Mesenchymal stem cell (in vitro differentiated cells and primary cell): ENCODE measurements at regions not wholly inside any gene's neighbourhood (a gene's known extent, or its start where the extent isn't known, plus 50 kb on each side); places are given as distances from the start of the nearest gene placed in this dataset.

Experiments
- DNase-seq: peaks from one replicate; pipeline ENCODE4 v3.0.0-alpha.2; 2013
- H2AFZ ChIP-seq: one replicate; pipeline ENCODE4 v1.6.1; 2013; ENCODE audit warnings: low read depth, mild to moderate bottlenecking, control low read depth, inconsistent platforms, low read length, moderate library complexity
- H2AK5ac ChIP-seq: 2 replicates; pipeline ENCODE4 v1.6.1; 2013; ENCODE audit warnings: low read length, moderate library complexity, mild to moderate bottlenecking, inconsistent platforms; ENCODE audit not compliant: severe bottlenecking
- H2BK120ac ChIP-seq: one replicate; pipeline ENCODE4 v1.6.1; 2013; ENCODE audit warnings: low read depth, mild to moderate bottlenecking, inconsistent platforms, low read length, moderate library complexity
- H2BK12ac ChIP-seq, 2 experiments: one replicate each; pipeline ENCODE4 v1.6.1; 2013; ENCODE audit warnings: inconsistent platforms in 2 of 2, low read length in 2 of 2, mild to moderate bottlenecking in 2 of 2, moderate library complexity in 2 of 2, control low read depth in 1 of 2
- H2BK15ac ChIP-seq: one replicate; pipeline ENCODE4 v1.6.1; 2013; ENCODE audit warnings: mild to moderate bottlenecking, low read depth, inconsistent platforms; ENCODE audit not compliant: poor library complexity, severe bottlenecking
- H2BK5ac ChIP-seq: 2 replicates; pipeline ENCODE4 v1.6.1; 2013; ENCODE audit warnings: low read depth, mild to moderate bottlenecking, low read length, control low read depth, inconsistent platforms; ENCODE audit not compliant: poor library complexity, severe bottlenecking
- H3K14ac ChIP-seq, 2 experiments: one replicate each; pipeline ENCODE4 v1.6.1; 2013; ENCODE audit warnings: inconsistent platforms in 2 of 2, low read length in 2 of 2, control low read depth in 1 of 2, mild to moderate bottlenecking in 1 of 2, moderate library complexity in 1 of 2
- H3K18ac ChIP-seq, 2 experiments: one replicate each; pipeline ENCODE4 v1.6.1; 2013; ENCODE audit warnings: inconsistent platforms in 2 of 2, low read length in 2 of 2, control low read depth in 1 of 2, low read depth in 1 of 2, mild to moderate bottlenecking in 1 of 2
- H3K23ac ChIP-seq, 2 experiments: one replicate each; pipeline ENCODE4 v1.6.1; 2013; ENCODE audit warnings: inconsistent platforms in 2 of 2, low read length in 2 of 2, mild to moderate bottlenecking in 2 of 2, moderate library complexity in 2 of 2, control low read depth in 1 of 2
- H3K27ac ChIP-seq: 2 replicates; pipeline ENCODE4 v1.5.1; 2013; ENCODE audit warnings: mild to moderate bottlenecking, moderate library complexity, low read length, control low read depth, inconsistent platforms; ENCODE audit not compliant: poor library complexity, severe bottlenecking
- H3K27me3 ChIP-seq, 2 experiments: 2 replicates each; pipeline versions ENCODE4 v1.6.1 to v1.7.0; 2013; ENCODE audit warnings: low read length in 2 of 2, mild to moderate bottlenecking in 2 of 2, moderate library complexity in 2 of 2, control low read depth in 1 of 2, inconsistent platforms in 1 of 2; ENCODE audit not compliant: control insufficient read depth in 1 of 2, insufficient read depth in 1 of 2
- H3K36me3 ChIP-seq, 2 experiments: 2 replicates each; pipeline versions ENCODE4 v1.6.1 to v1.7.0; 2013; ENCODE audit warnings: low read length in 2 of 2, control low read depth in 1 of 2, inconsistent platforms in 1 of 2, low read depth in 1 of 2, mild to moderate bottlenecking in 1 of 2; ENCODE audit not compliant: insufficient read depth in 2 of 2, control insufficient read depth in 1 of 2
- H3K4ac ChIP-seq, 2 experiments: one replicate each; pipeline ENCODE4 v1.6.1; 2013; ENCODE audit warnings: inconsistent platforms in 2 of 2, low read length in 2 of 2, mild to moderate bottlenecking in 2 of 2, moderate library complexity in 2 of 2, control low read depth in 1 of 2, low read depth in 1 of 2
- H3K4me1 ChIP-seq: 2 replicates; pipeline ENCODE4 v1.6.1; 2013; ENCODE audit warnings: low read depth, low read length, control low read depth; ENCODE audit not compliant: control insufficient read depth, insufficient read depth
- H3K4me2 ChIP-seq: 2 replicates; pipeline ENCODE4 v1.6.1; 2013; ENCODE audit warnings: low read length, mild to moderate bottlenecking, inconsistent platforms; ENCODE audit not compliant: poor library complexity, severe bottlenecking
- H3K4me3 ChIP-seq, 2 experiments: 2 replicates each; pipeline versions ENCODE4 v1.5.1 to v1.7.0; 2013; ENCODE audit warnings: low read length in 2 of 2, mild to moderate bottlenecking in 2 of 2, control low read depth in 1 of 2, low read depth in 1 of 2; ENCODE audit not compliant: insufficient read depth in 1 of 2
- H3K79me1 ChIP-seq: replicated peaks from 2 replicates; pipeline ENCODE4 v1.6.1; 2013; ENCODE audit warnings: mild to moderate bottlenecking, control low read depth, low read length, inconsistent platforms; ENCODE audit not compliant: poor library complexity, severe bottlenecking
- H3K9ac ChIP-seq: 2 replicates; pipeline ENCODE4 v1.7.0; 2013; ENCODE audit warnings: mild to moderate bottlenecking, low read length, moderate library complexity
- H3K9me3 ChIP-seq: 2 replicates; pipeline ENCODE4 v1.7.0; 2013; ENCODE audit warnings: mild to moderate bottlenecking, low read length; ENCODE audit not compliant: control insufficient read depth
- H4K8ac ChIP-seq: one replicate; pipeline ENCODE4 v1.6.1; 2013; ENCODE audit warnings: inconsistent platforms, mild to moderate bottlenecking, low read length, moderate library complexity
- H4K91ac ChIP-seq: one replicate; pipeline ENCODE4 v1.6.1; 2013; ENCODE audit warnings: mild to moderate bottlenecking, low read length, inconsistent platforms
- WGBS: methylation state at CpG from one replicate; pipeline ENCODE4 v1.1.7; 2013; ENCODE audit warnings: mixed read lengths; 5-methylcytosine and 5-hydroxymethylcytosine counted together

DNA sequence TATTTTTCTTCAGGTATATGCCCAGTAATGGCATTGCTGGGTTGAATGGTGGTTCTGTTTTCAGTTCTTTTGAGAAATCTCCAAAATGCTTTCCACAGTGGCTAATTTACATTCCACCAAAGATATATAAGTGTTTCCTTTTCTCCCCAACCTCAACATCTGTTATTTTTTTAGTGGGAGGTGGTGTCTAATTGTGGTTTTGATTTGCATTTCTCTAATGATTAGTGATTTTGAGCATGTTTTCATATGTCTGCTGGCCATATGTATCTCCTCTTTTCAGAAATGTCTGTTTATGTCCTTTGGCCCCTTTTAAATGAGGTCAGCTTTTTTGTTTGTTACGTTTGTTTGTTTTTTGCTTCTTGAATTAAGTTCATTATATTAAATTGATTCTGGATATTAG, 760.2 kb downstream of the KCNA4 start:
- Histone ChIP-seq H3K36me3 (no peaks in the 10 kb centered on the region), H2BK12ac (no peak overlapping the region), H4K8ac (no peak overlapping the region), H3K14ac (no peak overlapping the region), H3K79me1 (no peaks in the 10 kb centered on the region), H3K4me1 (no peaks in the 10 kb centered on the region), H3K27me3 (no peaks in the 10 kb centered on the region), H3K4ac (no peak overlapping the region), H3K9ac (no peak overlapping the region), H3K27ac (no peak overlapping the region), H3K4me2 (no peak overlapping the region), H2AK5ac (no peak overlapping the region), H4K91ac (no peak overlapping the region), H3K9me3 (peaks cover 2% of the 10 kb centered on the region), H2BK5ac (no peak overlapping the region), H2AFZ (no peak overlapping the region), H3K4me3 (no peak overlapping the region), H3K18ac (no peak overlapping the region), H2BK15ac (no peak overlapping the region), H3K23ac (no peak overlapping the region), H2BK120ac (no peak overlapping the region)
- DNase-seq: no peak
- 0% methylated on average over 1 of the region's 1 CpG for WGBS

DNA sequence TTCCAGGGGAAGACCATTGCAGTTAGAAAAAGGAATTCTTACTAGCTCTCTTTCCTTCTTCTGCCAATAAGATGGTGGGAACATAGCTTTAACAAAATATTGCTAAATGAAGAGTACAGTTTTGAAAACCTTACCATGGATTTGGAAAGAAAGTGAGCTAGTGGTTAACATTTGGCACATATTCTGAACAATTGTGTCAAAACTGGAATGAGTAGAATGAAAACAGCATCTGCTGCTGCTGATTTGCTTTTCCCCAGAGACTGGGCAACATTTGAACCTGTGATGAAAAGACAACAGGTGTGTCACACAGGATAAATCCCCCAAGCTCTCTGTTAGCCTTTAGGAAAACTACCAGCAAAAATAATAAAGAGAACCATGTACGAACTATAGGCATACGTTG, 761.4 kb downstream of the KCNA4 start:
- Histone ChIP-seq H3K79me1 (no peaks in the 10 kb centered on the region), H3K4ac (no peak overlapping the region), H2AK5ac (no peak overlapping the region), H3K36me3 (no peaks in the 10 kb centered on the region), H3K4me1 (no peaks in the 10 kb centered on the region), H3K27me3 (no peaks in the 10 kb centered on the region), H2BK5ac (no peak overlapping the region), H4K91ac (no peak overlapping the region), H3K4me3 (no peak overlapping the region), H2BK15ac (no peak overlapping the region), H2BK120ac (no peak overlapping the region), H3K9ac (no peak overlapping the region), H3K18ac (no peak overlapping the region), H3K14ac (no peak overlapping the region), H2BK12ac (no peak overlapping the region), H2AFZ (no peak overlapping the region), H3K27ac (no peak overlapping the region), H4K8ac (no peak overlapping the region), H3K4me2 (no peak overlapping the region), H3K23ac (no peak overlapping the region), H3K9me3 (peaks cover 2% of the 10 kb centered on the region)
- 100% methylated on average over 2 of the region's 2 CpGs for WGBS
- no peak for DNase-seq

DNA sequence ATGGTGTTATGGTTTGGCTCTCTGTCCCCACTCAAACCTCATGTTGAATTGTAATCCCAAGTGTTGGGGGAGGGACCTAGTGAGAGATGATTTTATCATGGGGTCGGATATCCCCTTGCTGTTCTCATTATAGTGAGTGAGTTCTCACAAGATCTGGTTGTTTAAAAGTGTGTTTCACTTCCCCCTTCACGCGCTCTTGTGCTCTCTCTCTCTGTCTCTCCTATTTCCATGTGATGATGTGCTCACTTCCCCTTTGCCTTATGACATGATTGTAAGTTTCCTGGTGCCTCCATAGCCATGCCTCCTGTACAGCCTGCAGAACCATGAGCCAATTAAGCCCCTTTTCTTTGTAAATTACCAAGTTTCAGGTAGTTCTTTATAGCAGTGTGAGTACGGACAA, 765.1 kb downstream of the KCNA4 start:
- no peak overlapping the region for H3K23ac ChIP-seq

DNA sequence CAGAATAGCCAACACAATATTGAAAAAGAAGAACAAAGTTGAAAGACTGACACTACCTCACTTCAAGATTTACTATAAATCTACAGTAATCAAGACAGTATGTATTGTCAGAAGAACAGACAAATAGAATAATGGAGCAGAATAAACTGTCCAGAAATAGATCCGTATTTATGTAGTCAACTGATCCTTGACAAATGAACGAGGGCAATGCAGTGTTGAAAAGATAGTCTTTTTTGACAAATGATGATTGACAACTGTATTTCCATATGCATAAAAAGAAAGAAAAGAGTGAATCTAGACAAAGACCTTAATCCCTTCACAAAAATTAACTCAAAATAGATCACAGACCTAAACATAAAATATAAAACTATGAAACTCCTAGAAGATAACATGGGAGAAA, 767.1 kb downstream of the KCNA4 start:
- no peak overlapping the region for H3K23ac ChIP-seq
- no peak overlapping the region for H2BK15ac ChIP-seq
- H3K9ac ChIP-seq: no peak overlapping the region
- 72% methylated on average over 2 of the region's 2 CpGs for WGBS
- H4K8ac ChIP-seq: no peak overlapping the region
- no peak overlapping the region for H2BK5ac ChIP-seq
- no peak overlapping the region for H3K4me3 ChIP-seq
- no peak for DNase-seq
- H3K4ac ChIP-seq: no peak overlapping the region
- H3K4me1 ChIP-seq: no peaks in the 10 kb centered on the region
- no peak overlapping the region for H4K91ac ChIP-seq
- no peaks in the 10 kb centered on the region for H3K36me3 ChIP-seq
- no peak overlapping the region for H2BK120ac ChIP-seq
- H3K27me3 ChIP-seq: no peaks in the 10 kb centered on the region
- no peak overlapping the region for H3K14ac ChIP-seq
- H3K18ac ChIP-seq: no peak overlapping the region
- no peak overlapping the region for H2AK5ac ChIP-seq
- H2BK12ac ChIP-seq: no peak overlapping the region
- no peaks in the 10 kb centered on the region for H3K79me1 ChIP-seq
- H3K27ac ChIP-seq: no peak overlapping the region
- no peak overlapping the region for H3K4me2 ChIP-seq
- peaks cover 2% of the 10 kb centered on the region for H3K9me3 ChIP-seq
- H2AFZ ChIP-seq: no peak overlapping the region

More for the DNA sequence above, 765.1 kb downstream of the KCNA4 start:
- H3K4me3 ChIP-seq: no peak overlapping the region
- no peaks in the 10 kb centered on the region for H3K27me3 ChIP-seq
- no peak overlapping the region for H3K9ac ChIP-seq
- no peak overlapping the region for H3K27ac ChIP-seq
- no peak overlapping the region for H2BK12ac ChIP-seq
- no peak overlapping the region for H2AK5ac ChIP-seq
- no peaks in the 10 kb centered on the region for H3K36me3 ChIP-seq
- no peaks in the 10 kb centered on the region for H3K4me1 ChIP-seq
- 94% methylated on average over 3 of the region's 4 CpGs for whole genome bisulfite sequencing
- H2AFZ ChIP-seq: no peak overlapping the region
- peaks cover 2% of the 10 kb centered on the region for H3K9me3 ChIP-seq
- H2BK120ac ChIP-seq: no peak overlapping the region
- H3K4ac ChIP-seq: no peak overlapping the region
- no peak overlapping the region for H3K4me2 ChIP-seq
- DNase-seq: no peak
- no peaks in the 10 kb centered on the region for H3K79me1 ChIP-seq
- no peak overlapping the region for H3K18ac ChIP-seq
- H4K91ac ChIP-seq: no peak overlapping the region
- no peak overlapping the region for H2BK15ac ChIP-seq
- H4K8ac ChIP-seq: no peak overlapping the region
- H2BK5ac ChIP-seq: no peak overlapping the region
- no peak overlapping the region for H3K14ac ChIP-seq
